HG02642 (cell line): ENCODE measurements at regions not wholly inside any gene's neighbourhood (a gene's known extent, or its start where the extent isn't known, plus 50 kb on each side); places are given as distances from the start of the nearest gene placed in this dataset.

Experiments used
- ATAC-seq: cut with Tn5 transposase; IDR thresholded peaks from one replicate; pipeline ENCODE4 v1.9.1; 2021; ENCODE audit warnings: mild to moderate bottlenecking; ENCODE audit not compliant: unreplicated experiment, poor library complexity

DNA sequence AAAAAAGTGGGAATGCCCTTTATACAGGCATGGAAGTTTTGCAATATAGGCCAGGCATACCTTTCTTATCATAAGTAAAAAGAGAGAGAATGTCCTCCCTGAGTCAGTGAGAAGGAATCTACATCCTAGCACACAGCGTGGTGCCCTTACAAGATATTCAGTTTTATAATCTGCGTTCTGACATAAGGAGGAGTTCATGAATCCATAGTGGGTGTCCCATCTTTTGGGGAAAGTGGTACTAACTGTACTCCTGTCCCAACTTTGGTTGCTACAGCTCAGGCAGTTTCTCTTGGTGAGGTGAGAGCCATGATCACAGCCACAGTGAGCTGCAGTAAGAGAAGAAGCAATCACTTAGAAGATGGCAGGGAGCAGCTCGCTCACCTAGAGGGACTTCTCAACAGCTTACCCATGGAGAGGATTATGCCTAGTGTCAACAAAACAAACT lies 332.9 kb downstream of the BCAT1 start:
- ATAC-seq, result no peak

DNA sequence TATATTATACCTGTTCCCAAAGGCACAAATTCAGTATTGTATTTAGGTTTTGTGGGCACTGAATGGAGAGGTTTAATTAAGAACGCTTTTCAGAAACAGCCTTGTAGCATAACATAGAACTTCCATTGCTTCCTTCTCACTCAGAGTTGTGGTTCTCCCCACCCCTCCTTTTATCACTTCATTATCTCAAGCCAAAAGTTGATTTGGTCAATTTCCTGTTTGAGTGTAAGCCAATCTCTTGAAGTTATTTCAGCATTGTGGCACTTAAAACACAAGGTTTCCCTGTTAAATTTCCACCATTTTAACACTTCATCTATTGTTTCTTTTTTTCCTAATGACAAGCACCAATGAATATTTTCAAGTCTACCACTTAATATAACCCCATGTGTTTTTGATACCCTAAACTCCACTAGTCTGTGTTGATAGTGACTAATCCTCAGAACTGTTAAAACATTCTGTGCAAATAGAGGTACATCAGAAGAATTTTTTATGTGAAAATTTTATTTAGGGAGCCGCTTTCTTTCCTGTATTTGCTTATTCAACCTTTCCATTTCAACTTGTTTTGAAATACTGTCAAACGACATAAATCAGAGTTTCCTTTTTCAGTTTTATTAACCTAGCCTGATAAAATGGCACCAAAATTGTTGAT lies 340.1 kb downstream of the BCAT1 start:
- ATAC-seq, result no peak

DNA sequence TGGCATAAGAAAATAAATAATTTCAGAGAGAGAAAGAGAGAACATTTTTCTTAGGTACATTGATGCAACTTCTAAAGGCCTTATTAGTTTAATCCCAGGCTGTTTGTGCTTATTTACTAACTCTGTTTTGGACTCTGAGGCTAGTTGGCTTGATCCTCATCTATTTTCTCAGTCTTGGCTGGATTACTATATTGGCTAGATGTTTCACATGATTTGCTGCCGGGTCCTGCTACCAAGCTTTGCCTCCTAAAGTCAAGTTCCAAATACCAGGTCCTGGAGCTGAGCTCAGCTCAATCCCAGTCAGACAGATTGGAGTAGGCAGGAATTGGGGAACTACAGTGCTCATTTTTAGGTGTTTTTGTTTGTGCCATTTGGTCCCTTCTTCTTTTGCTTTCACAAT lies 340.8 kb downstream of the BCAT1 start:
- ATAC-seq, result no peak

DNA sequence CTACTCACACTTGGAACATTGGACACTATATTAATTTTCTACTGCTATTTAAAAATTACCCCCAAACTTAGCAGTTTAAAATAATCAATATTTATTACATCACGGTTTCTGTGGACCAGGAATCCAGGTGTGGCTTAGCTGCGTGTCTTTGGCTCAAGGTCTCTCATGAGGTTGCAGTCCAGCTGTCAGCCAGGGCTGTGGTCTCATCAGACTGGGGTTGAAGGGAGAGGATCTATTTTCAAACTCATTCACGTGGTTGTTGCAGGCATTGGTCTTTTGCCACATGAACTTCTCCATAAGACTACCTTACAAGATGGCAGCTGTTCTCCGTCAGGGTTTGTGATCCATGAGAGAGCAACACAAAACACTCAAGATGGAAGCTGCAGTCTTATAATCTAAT lies 343.0 kb downstream of the BCAT1 start:
- ATAC-seq, result no peak

DNA sequence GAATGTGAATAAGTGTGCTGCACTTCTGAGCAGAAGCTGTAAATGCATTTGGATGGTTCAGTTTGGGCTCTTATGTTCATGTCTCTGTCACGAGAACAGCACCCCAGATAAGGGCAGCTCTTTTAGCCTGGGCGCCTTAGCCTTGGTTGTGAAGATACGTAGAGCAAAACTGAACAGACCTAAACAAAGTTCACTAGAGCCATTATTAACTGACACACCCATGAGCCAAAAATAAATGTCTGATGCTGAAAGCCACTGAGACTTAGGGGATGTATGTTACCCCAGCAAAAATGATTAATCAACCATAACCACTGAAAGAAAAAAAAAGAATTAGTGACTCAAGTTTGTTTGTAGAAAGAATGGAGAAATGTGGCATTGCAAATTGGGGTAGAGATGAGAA lies 343.4 kb downstream of the BCAT1 start:
- no peak for ATAC-seq

DNA sequence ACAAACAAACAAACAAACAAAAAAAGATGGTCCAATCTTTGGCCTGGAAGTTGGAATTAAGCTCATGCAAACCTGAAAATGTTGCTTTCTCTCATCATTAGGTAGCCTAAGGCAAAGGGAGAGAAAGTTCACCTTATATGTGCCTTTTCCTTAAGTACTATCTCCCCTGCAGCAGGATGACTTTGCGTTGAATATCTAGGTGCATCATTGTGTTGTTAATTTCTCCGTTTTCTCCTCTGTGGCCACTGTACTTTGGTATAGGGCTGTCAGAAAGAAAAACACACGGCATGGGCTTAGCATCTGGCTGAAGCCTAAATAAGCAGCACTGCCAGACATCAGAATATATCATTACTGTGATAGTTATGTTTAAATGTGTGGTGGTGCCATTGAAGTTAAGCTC lies 345.5 kb downstream of the BCAT1 start:
- ATAC-seq, result no peak

DNA sequence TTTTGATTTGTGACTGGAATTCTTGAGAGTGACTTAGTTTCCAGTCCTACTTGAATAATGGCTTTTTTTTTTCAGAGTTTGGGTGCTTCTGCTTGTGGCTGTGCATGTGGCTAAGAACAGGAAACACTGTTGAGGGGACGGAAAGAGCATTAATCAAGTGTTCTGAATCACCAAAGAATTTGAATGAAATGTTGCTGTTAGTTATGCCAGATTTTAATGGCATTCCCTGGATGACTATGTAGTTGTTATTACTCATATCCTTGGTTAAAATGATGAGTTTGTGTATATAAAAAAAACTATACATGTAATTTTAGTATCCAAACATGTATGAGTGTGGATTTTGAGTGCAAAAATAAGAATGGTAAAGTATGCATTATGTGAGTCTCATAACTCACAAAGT lies 347.9 kb downstream of the BCAT1 start:
- ATAC-seq, result no peak

DNA sequence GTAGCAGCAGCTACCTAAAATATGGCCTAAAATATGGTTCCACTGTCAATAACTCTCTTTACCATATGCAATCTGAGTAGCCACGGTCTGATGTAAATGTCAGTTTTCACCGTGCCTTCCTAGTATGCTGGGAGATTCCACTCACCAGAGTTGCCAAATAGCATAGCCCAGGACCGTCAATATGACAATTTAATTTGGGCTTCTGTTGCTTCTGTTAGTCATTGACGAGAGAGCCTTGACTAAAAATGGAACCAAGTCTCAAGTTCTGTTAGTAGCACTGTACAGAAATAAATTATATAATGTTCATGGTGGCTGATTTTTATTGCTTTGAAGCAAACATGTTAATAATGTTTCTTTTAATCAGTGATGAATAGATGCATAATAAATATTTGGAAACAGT lies 348.4 kb downstream of the BCAT1 start:
- ATAC-seq, result no peak

DNA sequence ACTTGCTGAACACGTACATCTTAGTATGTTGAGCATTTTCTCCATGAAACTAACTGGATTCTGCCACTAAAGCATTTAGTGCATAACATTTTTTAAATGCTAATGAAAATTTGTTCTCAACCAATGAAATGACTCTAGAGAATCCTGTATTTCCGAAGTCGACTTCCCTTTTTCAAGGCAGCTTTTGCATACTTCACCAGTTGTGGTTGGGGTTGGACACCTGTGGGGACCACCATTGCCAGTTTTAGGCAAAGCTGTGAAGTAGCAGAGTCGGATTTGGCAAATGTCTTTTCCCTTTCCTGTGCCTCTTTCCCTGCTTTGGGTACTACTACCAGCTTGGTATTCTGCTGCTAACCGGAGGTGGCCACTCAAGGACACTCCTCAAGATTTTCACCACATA lies 349.2 kb downstream of the BCAT1 start:
- ATAC-seq, result no peak

DNA sequence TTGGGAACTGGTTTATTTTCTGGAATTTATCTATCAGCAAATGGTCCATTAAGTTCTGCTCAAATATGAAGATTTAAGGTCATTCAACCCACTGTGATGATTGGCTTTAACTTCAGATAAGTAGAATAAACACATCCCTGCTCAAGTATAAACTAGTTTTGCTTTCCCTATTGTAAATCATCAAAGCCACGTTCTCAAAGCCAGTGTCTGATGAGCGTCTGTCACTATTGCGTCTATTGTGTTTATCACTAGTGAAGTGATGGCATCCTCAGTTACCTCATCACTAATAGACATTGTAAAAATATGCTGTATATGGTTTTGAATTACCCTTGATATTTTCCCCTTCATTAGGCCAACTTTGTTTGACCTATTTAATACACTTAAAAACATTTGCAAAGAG lies 351.3 kb downstream of the BCAT1 start:
- no peak for ATAC-seq

DNA sequence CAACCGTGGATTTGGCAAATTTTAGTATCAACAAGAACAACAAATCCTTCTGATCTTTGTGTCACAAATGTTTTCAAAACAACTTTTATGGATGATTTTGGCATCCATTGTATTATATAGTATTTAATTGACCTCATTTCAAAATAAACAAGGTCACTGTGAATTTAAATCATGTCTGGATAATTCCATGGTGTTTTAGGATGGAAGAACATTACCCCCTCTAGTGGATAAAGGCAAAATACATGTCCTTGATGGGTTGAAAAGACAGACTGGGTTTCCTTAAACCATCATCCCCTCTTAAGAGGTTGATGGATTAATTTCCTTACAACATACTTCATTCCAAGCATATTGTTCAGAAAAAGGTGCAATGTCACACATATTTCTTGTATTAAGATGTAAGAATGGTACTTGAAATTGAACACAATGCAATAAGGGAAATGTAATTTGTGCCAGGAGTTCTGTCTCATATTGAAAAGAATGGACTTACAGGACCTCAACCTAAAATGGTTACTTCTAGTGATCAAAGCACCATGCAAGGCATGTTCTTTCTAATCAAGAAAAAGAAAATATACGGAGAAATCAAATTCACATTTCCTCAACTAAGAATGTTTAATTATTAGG lies 352.0 kb downstream of the BCAT1 start:
- no peak for ATAC-seq

DNA sequence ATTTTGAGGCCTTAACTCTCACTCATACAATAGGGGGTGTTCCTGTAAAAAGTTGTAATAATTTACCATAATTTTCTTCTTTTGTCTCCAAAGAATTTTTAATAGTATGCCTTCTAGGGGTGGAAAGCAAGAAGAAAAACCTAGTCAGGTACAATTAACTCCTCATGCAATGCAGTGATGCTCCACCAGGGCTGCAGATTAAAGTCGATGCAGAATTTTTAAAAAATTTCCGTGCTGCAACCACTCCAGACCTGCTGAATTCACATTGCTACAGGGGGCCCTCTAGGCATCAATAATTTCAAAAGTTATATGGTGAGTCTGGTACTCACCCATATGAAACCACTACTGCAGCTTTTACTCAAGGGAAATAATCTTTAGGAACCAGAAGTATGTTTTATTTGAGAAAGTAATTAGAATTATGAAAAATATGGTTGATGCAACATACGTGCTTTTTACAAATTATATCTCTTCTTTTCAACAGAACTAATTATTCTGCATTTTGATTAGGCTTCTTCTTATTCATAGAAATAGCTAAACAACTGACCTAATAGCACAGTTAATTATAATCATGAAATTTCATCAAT lies 353.2 kb downstream of the BCAT1 start:
- no peak for ATAC-seq

DNA sequence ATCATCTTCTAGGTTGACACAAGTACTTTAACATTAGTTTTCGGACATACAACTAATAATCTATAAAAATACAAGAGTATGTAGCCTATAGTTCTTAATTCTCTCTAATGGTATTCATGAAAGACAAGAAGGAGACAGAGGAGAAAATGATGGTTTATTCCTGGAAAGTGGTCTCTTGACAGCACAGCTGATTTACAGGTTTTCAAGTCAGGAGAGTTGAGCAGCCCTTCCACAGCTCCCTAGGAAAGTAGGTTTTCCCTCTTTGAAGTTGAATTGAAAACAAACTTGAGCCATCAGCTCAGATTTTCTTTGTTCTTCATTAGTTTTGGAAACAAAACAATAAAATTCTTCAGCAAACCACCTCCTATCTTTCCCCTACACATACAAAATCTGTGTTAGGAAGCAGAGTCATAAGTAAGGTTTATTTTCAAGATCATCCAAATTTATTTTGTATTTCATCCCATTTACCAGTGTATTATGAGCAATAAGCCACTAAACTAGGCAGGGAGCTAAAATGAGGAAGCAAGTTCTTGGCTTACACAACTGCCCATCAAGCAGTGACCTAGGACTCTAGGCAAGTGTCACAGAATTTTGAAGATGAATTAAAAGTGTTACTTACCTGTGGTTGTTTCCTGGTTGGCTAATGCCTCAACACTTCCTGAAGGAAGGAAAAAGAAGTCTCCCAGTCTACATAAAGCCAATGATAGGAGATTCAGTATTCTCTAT lies 357.0 kb downstream of the BCAT1 start:
- no peak for ATAC-seq

DNA sequence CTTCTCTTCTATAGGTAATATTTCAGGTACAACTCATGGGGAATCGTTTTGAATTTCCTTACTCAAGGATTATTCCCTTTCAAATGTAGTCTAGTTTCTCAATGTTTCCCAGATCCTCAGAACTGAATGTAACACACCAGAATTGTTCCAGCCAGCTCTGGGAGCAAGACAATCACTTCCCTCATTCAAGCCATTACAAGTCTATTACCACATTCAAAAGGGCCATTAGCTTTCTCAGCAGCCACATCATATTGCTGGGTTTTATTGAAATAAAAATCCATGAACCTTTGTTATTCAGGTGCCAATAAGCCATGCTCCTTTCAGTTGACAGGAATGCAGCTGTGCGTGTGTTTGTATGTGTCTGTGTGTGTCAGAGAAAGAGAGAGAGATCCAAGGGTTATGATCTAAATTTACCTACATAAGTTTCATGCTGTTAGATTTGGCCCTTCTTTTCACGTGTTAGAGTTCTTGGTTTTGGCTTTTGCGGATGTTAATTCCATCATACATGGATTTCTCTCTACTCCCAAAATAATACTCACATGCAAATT lies 357.7 kb downstream of the BCAT1 start:
- ATAC-seq, result no peak

DNA sequence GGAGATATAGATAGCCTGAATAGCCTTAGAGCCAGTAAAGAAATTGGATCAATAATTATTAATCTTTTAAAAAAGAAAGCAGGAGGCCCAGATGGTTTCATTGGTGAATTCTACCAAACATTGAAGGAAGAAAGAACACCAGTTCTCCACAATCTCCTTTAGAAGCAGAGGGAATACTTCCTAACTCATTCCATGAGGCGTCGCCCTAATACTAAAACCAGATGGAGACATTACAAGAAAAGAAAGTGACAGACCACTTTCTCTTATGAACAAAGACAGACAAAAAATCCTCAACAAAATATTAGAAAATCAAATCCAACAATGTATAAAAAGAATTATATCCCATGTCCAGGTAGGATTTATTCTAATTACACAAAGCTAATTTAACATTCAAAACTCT lies 362.6 kb downstream of the BCAT1 start:
- ATAC-seq, result no peak

DNA sequence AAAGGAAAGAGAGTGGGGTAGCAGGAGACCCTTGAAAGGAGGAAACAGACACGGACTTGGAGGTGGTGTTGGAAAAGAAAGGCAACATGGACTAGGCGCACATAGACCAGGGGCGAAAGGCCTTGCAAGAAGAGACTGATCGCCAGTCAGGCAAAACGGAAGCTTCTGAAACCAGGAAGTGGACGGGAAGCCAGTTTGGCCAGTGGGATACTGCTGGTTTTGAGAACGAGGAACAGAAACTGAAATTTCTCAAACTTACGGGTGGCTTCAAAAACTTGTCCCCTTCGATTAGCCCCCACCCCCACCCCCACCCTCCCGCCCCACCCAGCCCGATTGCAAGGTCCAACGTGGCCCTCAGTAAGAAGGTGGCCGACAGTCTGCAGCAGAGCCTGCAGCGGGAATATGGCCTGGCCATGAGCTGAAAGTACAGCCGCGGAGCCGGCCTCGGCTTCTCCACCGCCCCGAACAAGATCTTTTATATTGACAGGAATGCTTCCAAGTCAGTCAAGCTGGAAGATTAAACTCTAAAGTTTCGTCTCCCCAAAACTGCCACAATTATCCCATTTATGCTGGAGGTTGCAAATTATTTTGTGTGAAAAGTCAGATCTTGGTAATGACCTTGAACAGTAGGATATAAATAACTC lies 364.7 kb downstream of the BCAT1 start:
- no peak for ATAC-seq

DNA sequence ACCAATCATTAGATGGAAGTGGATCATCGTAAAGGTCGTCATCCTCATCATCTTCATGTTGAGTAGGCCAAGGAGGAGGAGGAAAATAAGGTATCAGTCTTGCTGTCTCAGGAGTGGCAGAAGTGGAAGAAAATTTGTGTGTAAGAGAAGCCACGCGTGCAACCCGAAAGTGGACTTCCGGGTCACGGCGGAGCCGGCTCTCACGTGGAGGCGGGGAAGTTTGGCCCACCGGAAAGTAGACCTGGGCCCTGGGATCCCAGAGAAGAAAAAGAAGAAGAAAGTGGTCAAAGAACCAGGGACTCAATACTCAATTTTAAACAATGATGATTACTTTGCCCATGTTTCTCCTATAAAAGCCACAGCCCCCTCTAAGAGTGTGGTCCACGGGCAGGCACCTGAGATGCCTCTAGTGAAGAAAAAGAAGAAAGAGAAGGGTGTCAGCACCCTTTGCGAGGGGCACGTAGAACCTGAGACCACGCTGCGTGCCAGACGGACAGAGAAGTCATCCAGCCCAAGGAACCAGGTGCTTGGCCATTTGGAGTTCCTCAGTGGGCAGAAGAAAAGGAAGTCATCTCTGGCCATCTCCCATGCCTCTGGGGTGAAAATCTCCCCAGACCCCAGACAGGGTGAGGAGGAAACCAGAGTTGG lies 365.8 kb downstream of the BCAT1 start:
- ATAC-seq, result no peak

DNA sequence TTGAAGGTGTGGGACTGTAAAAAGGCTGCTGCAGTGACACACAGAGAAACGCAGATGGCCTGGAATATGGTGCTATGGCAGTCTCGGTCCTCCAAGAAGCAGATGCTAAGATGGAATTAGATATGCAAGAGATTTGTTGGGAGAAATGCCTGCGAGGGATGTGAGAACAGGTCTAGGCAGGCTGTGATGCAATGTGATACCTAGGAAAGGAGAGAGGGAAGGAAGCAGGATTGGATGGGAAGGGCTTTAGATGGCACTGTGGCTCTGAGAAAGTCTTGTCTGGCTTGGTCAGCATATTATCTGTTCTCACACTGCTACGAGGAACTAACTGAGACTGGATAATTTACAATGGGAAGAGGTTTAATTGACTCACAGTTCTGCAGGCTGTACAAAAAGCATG lies 374.4 kb downstream of the BCAT1 start:
- no peak for ATAC-seq

DNA sequence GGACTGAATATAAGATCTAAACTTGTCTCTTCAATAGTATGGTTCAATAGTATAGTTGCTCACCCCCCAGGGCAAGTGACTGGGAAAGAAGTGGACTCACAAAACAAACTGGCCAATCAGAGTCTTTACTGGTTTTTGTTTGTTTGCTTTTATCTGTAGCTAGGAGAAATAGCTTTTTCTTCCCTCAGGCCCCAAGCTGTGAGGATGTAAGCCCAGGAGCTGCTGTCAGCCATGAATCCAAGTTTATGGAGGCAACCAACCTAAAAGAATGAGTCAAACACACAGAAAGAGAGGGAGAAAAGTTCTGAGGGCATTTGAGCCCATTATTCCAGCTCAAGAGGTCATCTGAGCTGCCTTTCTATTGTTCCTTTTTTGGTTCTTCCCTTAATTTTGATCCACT lies 375.3 kb downstream of the BCAT1 start:
- ATAC-seq, result no peak

DNA sequence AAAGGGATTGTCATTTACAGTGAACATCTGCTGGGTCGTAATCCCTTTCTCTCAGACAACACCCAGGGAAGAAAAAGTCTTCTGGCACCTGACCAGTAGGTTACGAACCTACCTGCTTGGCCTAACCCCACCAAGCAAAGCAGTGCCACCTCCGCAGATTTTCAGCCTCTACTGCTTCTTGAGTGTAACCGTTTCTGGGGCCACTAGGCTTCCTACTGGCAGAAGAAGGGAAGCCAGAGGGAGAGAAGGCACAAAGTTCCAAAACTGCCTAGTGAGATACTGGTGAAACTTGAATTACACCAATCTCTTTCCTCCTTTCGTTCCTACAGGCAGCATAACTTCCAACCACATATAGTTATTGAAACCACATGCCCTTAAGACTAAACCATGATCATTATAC lies 383.6 kb downstream of the BCAT1 start:
- no peak for ATAC-seq
